ENCODE measurements at regions not wholly inside any gene's neighbourhood (a gene's known extent, or its start where the extent isn't known, plus 50 kb on each side); places are given as distances from the start of the nearest gene placed in this dataset.
"Not testable (repeated sequence)": the region's sequence is repeated elsewhere in the genome, so short reads cannot be mapped to it uniquely, and the experiment has no call there.

- POLR2A ChIA-PET, result no interaction called here
- DNase-seq (no peak), ATAC-seq (no peak)
- Mint-ChIP-seq H3K36me3 (ENCODE audit: low read depth) (no peaks in the 10 kb centered on the region), H3K27ac (no peak overlapping the region), H3K4me1 (ENCODE audit: low read depth) (peaks cover 5% of the 10 kb centered on the region), H3K9me3 (no peaks in the 10 kb centered on the region), H3K27me3 (no peaks in the 10 kb centered on the region), H3K4me3 (no peak overlapping the region)
- TF ChIP-seq CTCF (IDR thresholded peaks at IDR 0.05), result no peak
- intact Hi-C loops (cut with micrococcal nuclease), result no loop called here
- CTCF ChIA-PET, result no interaction called here
Observed at GRCh38 chr7:6934981-6935380, 108.9 kb upstream of the CCZ1B start.

GRCh38 chr7:6936626-6937025 is 110.6 kb upstream of the CCZ1B start:
- H3K27me3 Mint-ChIP-seq; POLR2A ChIA-PET; H3K27ac Mint-ChIP-seq; H3K4me3 Mint-ChIP-seq; intact Hi-C loops (cut with micrococcal nuclease); ATAC-seq; H3K36me3 Mint-ChIP-seq (ENCODE audit: low read depth); H3K9me3 Mint-ChIP-seq; DNase-seq; H3K4me1 Mint-ChIP-seq (ENCODE audit: low read depth); CTCF ChIA-PET: not testable (repeated sequence)

GRCh38 chr7:6937746-6938145 is 111.7 kb upstream of the CCZ1B start:
- POLR2A ChIA-PET; H3K36me3 Mint-ChIP-seq (ENCODE audit: low read depth); H3K27ac Mint-ChIP-seq; ATAC-seq; H3K4me3 Mint-ChIP-seq; DNase-seq; H3K27me3 Mint-ChIP-seq; intact Hi-C loops (cut with micrococcal nuclease); H3K4me1 Mint-ChIP-seq (ENCODE audit: low read depth); H3K9me3 Mint-ChIP-seq; CTCF ChIA-PET: not testable (repeated sequence)

- intact Hi-C loops (cut with micrococcal nuclease); H3K9me3 Mint-ChIP-seq; H3K4me3 Mint-ChIP-seq; H3K27ac Mint-ChIP-seq; ATAC-seq; POLR2A ChIA-PET; H3K4me1 Mint-ChIP-seq (ENCODE audit: low read depth); CTCF ChIA-PET; H3K27me3 Mint-ChIP-seq; H3K36me3 Mint-ChIP-seq (ENCODE audit: low read depth): not testable (repeated sequence)
- DNase-seq, result peak; percentile 47
- TF ChIP-seq CTCF (IDR thresholded peaks at IDR 0.05), result peak; percentile 45
Observed at GRCh38 chr7:6938284-6938683, 112.2 kb upstream of the CCZ1B start.

GRCh38 chr7:6939126-6939525 is 113.1 kb upstream of the CCZ1B start:
- intact Hi-C loops (cut with micrococcal nuclease), result not testable (repeated sequence)

GRCh38 chr7:6939896-6940295 is 113.8 kb upstream of the CCZ1B start:
- DNase-seq; H3K4me1 Mint-ChIP-seq (ENCODE audit: low read depth); H3K27me3 Mint-ChIP-seq; H3K4me3 Mint-ChIP-seq; ATAC-seq; POLR2A ChIA-PET; CTCF ChIA-PET; H3K27ac Mint-ChIP-seq; H3K36me3 Mint-ChIP-seq (ENCODE audit: low read depth); intact Hi-C loops (cut with micrococcal nuclease); H3K9me3 Mint-ChIP-seq: not testable (repeated sequence)

More at GRCh38 chr7:6939126-6939525, 113.1 kb upstream of the CCZ1B start:
- H3K4me1 Mint-ChIP-seq (ENCODE audit: low read depth); CTCF ChIA-PET; POLR2A ChIA-PET; H3K27ac Mint-ChIP-seq; DNase-seq; H3K4me3 Mint-ChIP-seq; H3K36me3 Mint-ChIP-seq (ENCODE audit: low read depth); H3K9me3 Mint-ChIP-seq; H3K27me3 Mint-ChIP-seq; ATAC-seq: not testable (repeated sequence)

GRCh38 chr7:6946873-6947272 is 120.8 kb upstream of the CCZ1B start:
- H3K4me1 Mint-ChIP-seq (ENCODE audit: low read depth); H3K27ac Mint-ChIP-seq; POLR2A ChIA-PET; DNase-seq; ATAC-seq; H3K4me3 Mint-ChIP-seq; H3K27me3 Mint-ChIP-seq; CTCF ChIA-PET; intact Hi-C loops (cut with micrococcal nuclease); H3K36me3 Mint-ChIP-seq (ENCODE audit: low read depth); H3K9me3 Mint-ChIP-seq: not testable (repeated sequence)

- H3K4me1 Mint-ChIP-seq (ENCODE audit: low read depth); ATAC-seq; DNase-seq; H3K9me3 Mint-ChIP-seq; intact Hi-C loops (cut with micrococcal nuclease); H3K27me3 Mint-ChIP-seq; H3K4me3 Mint-ChIP-seq; CTCF ChIA-PET; H3K36me3 Mint-ChIP-seq (ENCODE audit: low read depth); POLR2A ChIA-PET; H3K27ac Mint-ChIP-seq: not testable (repeated sequence)
Observed at GRCh38 chr7:6950231-6950630, 124.2 kb upstream of the CCZ1B start.

GRCh38 chr7:6951553-6951952 is 125.5 kb upstream of the CCZ1B start:
- H3K27ac Mint-ChIP-seq; CTCF ChIA-PET; ATAC-seq; POLR2A ChIA-PET; H3K27me3 Mint-ChIP-seq; DNase-seq; H3K36me3 Mint-ChIP-seq (ENCODE audit: low read depth); H3K4me3 Mint-ChIP-seq; intact Hi-C loops (cut with micrococcal nuclease); H3K4me1 Mint-ChIP-seq (ENCODE audit: low read depth); H3K9me3 Mint-ChIP-seq: not testable (repeated sequence)
